GM12878 (cell line): ENCODE measurements at regions not wholly inside any gene's neighbourhood (a gene's known extent, or its start where the extent isn't known, plus 50 kb on each side); places are given as distances from the start of the nearest gene placed in this dataset.

ENCODE experiments used
- BRCA1 ChIP-seq: IDR thresholded peaks from 2 replicates; pipeline ENCODE4 v1.6.1; 2011; ENCODE audit warnings: low read depth, low read length, improper control_type of control experiment
- FOXM1 ChIP-seq: IDR thresholded peaks from 2 replicates; pipeline ENCODE4 v1.6.1; 2012; ENCODE audit warnings: low read depth, mild to moderate bottlenecking, inconsistent platforms, low read length, moderate library complexity
- MXI1 ChIP-seq: fragments of 150-350 bp; IDR thresholded peaks from 2 replicates; pipeline ENCODE4 v1.6.1; 2011; ENCODE audit warnings: low read depth, mild to moderate bottlenecking, inconsistent platforms, low read length, improper control_type of control experiment
- PKNOX1 ChIP-seq: fragments of 450-650 bp; IDR thresholded peaks from 2 replicates; pipeline ENCODE4 v1.6.1; 2016; ENCODE audit warnings: mild to moderate bottlenecking
- POLR2AphosphoS2 ChIP-seq: IDR thresholded peaks from 2 replicates; pipeline ENCODE4 v1.6.1; 2011; ENCODE audit warnings: low read depth, mild to moderate bottlenecking, low read length, improper control_type of control experiment, moderate library complexity

GRCh38 chr13:70473907-70474306, 365.7 kb upstream of the KLHL1 start:
- TF ChIP-seq POLR2AphosphoS2 (no peak), BRCA1 (no peak), PKNOX1 (no peak), FOXM1 (no peak), MXI1 (no peak)
